ENCODE measurements at regions not wholly inside any gene's neighbourhood (a gene's known extent, or its start where the extent isn't known, plus 50 kb on each side); places are given as distances from the start of the nearest gene placed in this dataset.

GRCh38 chr5:63719147-63719546, 243.1 kb downstream of the HTR1A start:
- no peak for DNase-seq

GRCh38 chr5:63700241-63700640, 262.0 kb downstream of the HTR1A start:
- DNase-seq, result no peak

GRCh38 chr5:63697811-63698210, 264.4 kb downstream of the HTR1A start:
- DNase-seq, result no peak

- DNase-seq, result no peak
These were observed 271.7 kb downstream of the HTR1A start for GRCh38 chr5:63690546-63690945.

GRCh38 chr5:63687854-63688516, 274.3 kb downstream of the HTR1A start:
- no peak for DNase-seq

GRCh38 chr5:63686938-63687337, 275.3 kb downstream of the HTR1A start:
- no peak for DNase-seq

- no peak for DNase-seq
These were observed 276.1 kb downstream of the HTR1A start for GRCh38 chr5:63686181-63686580.

GRCh38 chr5:63685454-63685853, 276.8 kb downstream of the HTR1A start:
- no peak for DNase-seq

GRCh38 chr5:63674881-63675280, 287.4 kb downstream of the HTR1A start:
- DNase-seq, result no peak

GRCh38 chr5:63655043-63655442, 307.2 kb downstream of the HTR1A start:
- DNase-seq, result no peak

GRCh38 chr5:63650581-63650980, 311.7 kb downstream of the HTR1A start:
- DNase-seq, result no peak

- DNase-seq, result no peak
These were observed 313.9 kb downstream of the HTR1A start for GRCh38 chr5:63648376-63648775.

GRCh38 chr5:63629951-63630630, 332.2 kb downstream of the HTR1A start:
- no peak for DNase-seq

- DNase-seq, result no peak
These were observed 348.8 kb downstream of the HTR1A start for GRCh38 chr5:63613442-63613841.

GRCh38 chr5:63603996-63604395, 358.2 kb downstream of the HTR1A start:
- DNase-seq, result no peak

- no peak for DNase-seq
These were observed 359.3 kb downstream of the HTR1A start for GRCh38 chr5:63602971-63603370.

GRCh38 chr5:63596254-63596653, 366.0 kb downstream of the HTR1A start:
- no peak for DNase-seq

- DNase-seq, result no peak
These were observed 388.9 kb downstream of the HTR1A start for GRCh38 chr5:63573380-63573779.

GRCh38 chr5:63572740-63573139, 389.5 kb downstream of the HTR1A start:
- DNase-seq, result no peak

- DNase-seq, result no peak
These were observed 391.5 kb downstream of the HTR1A start for GRCh38 chr5:63570752-63571151.

- DNase-seq, result no peak
These were observed 397.5 kb downstream of the HTR1A start for GRCh38 chr5:63564789-63565188.

- no peak for DNase-seq
These were observed 399.0 kb downstream of the HTR1A start for GRCh38 chr5:63563008-63563917.

GRCh38 chr5:63555874-63556273, 406.4 kb downstream of the HTR1A start:
- DNase-seq, result no peak

- no peak for DNase-seq
These were observed 408.1 kb downstream of the HTR1A start for GRCh38 chr5:63554191-63554590.

Data from NCI-H1436 treated with DMSO at 0.1 percent for 48 hours (cell line).